Cardiac muscle cell (in vitro differentiated cells and primary cell): ENCODE measurements at regions not wholly inside any gene's neighbourhood (a gene's known extent, or its start where the extent isn't known, plus 50 kb on each side); places are given as distances from the start of the nearest gene placed in this dataset.

ENCODE experiments used
- DNase-seq, 2 donors: peaks; one replicate each; pipeline versions ENCODE4 v3.0.0 to v3.0.0-alpha.2; 2010 to 2017; ENCODE audit warnings: low read depth in 1 of 2, low spot score in 1 of 2
- H3K27ac ChIP-seq: fragments of 200-600 bp; sonication (generic); 2 replicates; pipeline ENCODE4 v1.5.1; 2016
- H3K27me3 ChIP-seq: fragments of 200-600 bp; sonication (generic); 2 replicates; pipeline ENCODE4 v1.6.0; 2016; ENCODE audit warnings: control low read depth
- H3K36me3 ChIP-seq: fragments of 200-600 bp; sonication (generic); 2 replicates; pipeline ENCODE4 v1.5.1; 2016; ENCODE audit warnings: control low read depth
- H3K4me1 ChIP-seq: fragments of 200-600 bp; sonication (generic); 2 replicates; pipeline ENCODE4 v1.8.1; 2017; ENCODE audit warnings: low read depth, mild to moderate bottlenecking, mixed run types
- H3K4me3 ChIP-seq: fragments of 200-600 bp; sonication (generic); 2 replicates; pipeline ENCODE4 v1.5.1; 2016; ENCODE audit warnings: mild to moderate bottlenecking
- H3K9me3 ChIP-seq: fragments of 200-600 bp; sonication (generic); 2 replicates; pipeline ENCODE4 v1.5.1; 2017; ENCODE audit warnings: low read depth, mild to moderate bottlenecking, control low read depth
- CTCF ChIP-seq: IDR thresholded peaks from 2 replicates; pipeline ENCODE4 v1.5.1; 2012; ENCODE audit warnings: low read depth, mild to moderate bottlenecking, low read length

- Histone ChIP-seq H3K4me3 (no peak overlapping the region), H3K9me3 (no peaks in the 10 kb centered on the region), H3K27ac (no peak overlapping the region), H3K36me3 (no peaks in the 10 kb centered on the region), H3K27me3 (no peaks in the 10 kb centered on the region), H3K4me1 (no peaks in the 10 kb centered on the region)
- DNase-seq = no peak
- TF ChIP-seq CTCF = no peak
Observed at GRCh38 chr2:175744000-175744399, 258.1 kb downstream of the LNPK start.

GRCh38 chr2:175743011-175743410 is 259.1 kb downstream of the LNPK start:
- H3K36me3 ChIP-seq = no peaks in the 10 kb centered on the region
- no peaks in the 10 kb centered on the region for H3K27me3 ChIP-seq
- H3K9me3 ChIP-seq = no peaks in the 10 kb centered on the region
- no peaks in the 10 kb centered on the region for H3K4me1 ChIP-seq
- TF ChIP-seq CTCF = no peak
- no peak for DNase-seq
- no peak overlapping the region for H3K27ac ChIP-seq
- no peak overlapping the region for H3K4me3 ChIP-seq

GRCh38 chr2:175742367-175742766 is 259.7 kb downstream of the LNPK start:
- H3K27me3 ChIP-seq = no peaks in the 10 kb centered on the region
- no peaks in the 10 kb centered on the region for H3K36me3 ChIP-seq
- no peak overlapping the region for H3K27ac ChIP-seq
- no peaks in the 10 kb centered on the region for H3K9me3 ChIP-seq
- no peaks in the 10 kb centered on the region for H3K4me1 ChIP-seq
- no peak overlapping the region for H3K4me3 ChIP-seq
- no peak for TF ChIP-seq CTCF
- DNase-seq = no peak

- no peak for TF ChIP-seq CTCF
- no peaks in the 10 kb centered on the region for H3K4me1 ChIP-seq
- H3K9me3 ChIP-seq = no peaks in the 10 kb centered on the region
Observed at GRCh38 chr2:175741164-175741563, 260.9 kb downstream of the LNPK start.

GRCh38 chr2:175737722-175738361 is 264.2 kb downstream of the LNPK start:
- H3K4me1 ChIP-seq = no peaks in the 10 kb centered on the region
- TF ChIP-seq CTCF = no peak
- H3K4me3 ChIP-seq = no peak overlapping the region
- no peaks in the 10 kb centered on the region for H3K9me3 ChIP-seq
- no peaks in the 10 kb centered on the region for H3K36me3 ChIP-seq
- no peak for DNase-seq
- no peak overlapping the region for H3K27ac ChIP-seq
- no peaks in the 10 kb centered on the region for H3K27me3 ChIP-seq

More at GRCh38 chr2:175741164-175741563, 260.9 kb downstream of the LNPK start:
- H3K4me3 ChIP-seq = no peak overlapping the region
- H3K36me3 ChIP-seq = no peaks in the 10 kb centered on the region
- no peak for DNase-seq
- H3K27me3 ChIP-seq = no peaks in the 10 kb centered on the region
- H3K27ac ChIP-seq = no peak overlapping the region
